ENCODE measurements at regions not wholly inside any gene's neighbourhood (a gene's known extent, or its start where the extent isn't known, plus 50 kb on each side); places are given as distances from the start of the nearest gene placed in this dataset.

DNA sequence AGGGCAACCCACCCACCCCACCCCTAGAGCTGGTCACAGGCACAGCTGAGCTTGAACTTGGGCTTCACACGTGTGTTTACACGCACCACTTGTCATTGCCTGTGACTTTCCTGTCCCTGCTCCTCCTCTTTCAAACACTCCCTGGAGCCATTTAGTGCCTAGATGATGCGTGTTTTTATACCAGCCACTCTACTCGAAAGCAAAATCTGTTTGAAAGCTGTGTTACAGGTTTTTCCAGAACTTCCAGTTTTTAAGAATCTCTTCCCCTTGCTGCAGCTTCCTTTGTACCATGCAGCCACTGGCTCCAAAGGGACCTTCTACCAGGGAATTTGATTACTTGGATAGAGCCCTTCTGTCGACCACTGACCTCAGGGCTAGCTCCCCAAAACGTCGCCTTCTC is 78.8 kb upstream of the SPRY4 start:
- TF ChIP-seq JUNB (IDR thresholded peaks at IDR 0.05; ENCODE audit: unreplicated experiment) (no peak), POLR2AphosphoS5 (IDR thresholded peaks at IDR 0.05; ENCODE audit: low read depth) (no peak), EZH2 (IDR thresholded peaks at IDR 0.05; ENCODE audit: low read depth, unreplicated experiment) (no peak), EZH2phosphoT487 (IDR thresholded peaks at IDR 0.05; ENCODE audit: unreplicated experiment) (no peak), ZNF114 (CRISPR knock-in tag; IDR thresholded peaks at IDR 0.05) (no peak), ZNF331 (CRISPR knock-in tag; IDR thresholded peaks at IDR 0.05; ENCODE audit: low read depth) (no peak), CREB1 (CRISPR knock-in tag; IDR thresholded peaks at IDR 0.05; ENCODE audit: low read depth) (no peak), NANOG (IDR thresholded peaks at IDR 0.05; ENCODE audit: borderline replicate concordance) (no peak), STAT1 (IDR thresholded peaks at IDR 0.05; ENCODE audit: unreplicated experiment) (no peak)
- TF ChIP-seq, protein P1, sequence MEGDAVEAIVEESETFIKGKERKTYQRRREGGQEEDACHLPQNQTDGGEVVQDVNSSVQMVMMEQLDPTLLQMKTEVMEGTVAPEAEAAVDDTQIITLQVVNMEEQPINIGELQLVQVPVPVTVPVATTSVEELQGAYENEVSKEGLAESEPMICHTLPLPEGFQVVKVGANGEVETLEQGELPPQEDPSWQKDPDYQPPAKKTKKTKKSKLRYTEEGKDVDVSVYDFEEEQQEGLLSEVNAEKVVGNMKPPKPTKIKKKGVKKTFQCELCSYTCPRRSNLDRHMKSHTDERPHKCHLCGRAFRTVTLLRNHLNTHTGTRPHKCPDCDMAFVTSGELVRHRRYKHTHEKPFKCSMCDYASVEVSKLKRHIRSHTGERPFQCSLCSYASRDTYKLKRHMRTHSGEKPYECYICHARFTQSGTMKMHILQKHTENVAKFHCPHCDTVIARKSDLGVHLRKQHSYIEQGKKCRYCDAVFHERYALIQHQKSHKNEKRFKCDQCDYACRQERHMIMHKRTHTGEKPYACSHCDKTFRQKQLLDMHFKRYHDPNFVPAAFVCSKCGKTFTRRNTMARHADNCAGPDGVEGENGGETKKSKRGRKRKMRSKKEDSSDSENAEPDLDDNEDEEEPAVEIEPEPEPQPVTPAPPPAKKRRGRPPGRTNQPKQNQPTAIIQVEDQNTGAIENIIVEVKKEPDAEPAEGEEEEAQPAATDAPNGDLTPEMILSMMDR (conservative IDR thresholded peaks at IDR 0.05; ENCODE audit: low read depth in 2 of 2) = no peak
- TF ChIP-seq, protein P2, sequence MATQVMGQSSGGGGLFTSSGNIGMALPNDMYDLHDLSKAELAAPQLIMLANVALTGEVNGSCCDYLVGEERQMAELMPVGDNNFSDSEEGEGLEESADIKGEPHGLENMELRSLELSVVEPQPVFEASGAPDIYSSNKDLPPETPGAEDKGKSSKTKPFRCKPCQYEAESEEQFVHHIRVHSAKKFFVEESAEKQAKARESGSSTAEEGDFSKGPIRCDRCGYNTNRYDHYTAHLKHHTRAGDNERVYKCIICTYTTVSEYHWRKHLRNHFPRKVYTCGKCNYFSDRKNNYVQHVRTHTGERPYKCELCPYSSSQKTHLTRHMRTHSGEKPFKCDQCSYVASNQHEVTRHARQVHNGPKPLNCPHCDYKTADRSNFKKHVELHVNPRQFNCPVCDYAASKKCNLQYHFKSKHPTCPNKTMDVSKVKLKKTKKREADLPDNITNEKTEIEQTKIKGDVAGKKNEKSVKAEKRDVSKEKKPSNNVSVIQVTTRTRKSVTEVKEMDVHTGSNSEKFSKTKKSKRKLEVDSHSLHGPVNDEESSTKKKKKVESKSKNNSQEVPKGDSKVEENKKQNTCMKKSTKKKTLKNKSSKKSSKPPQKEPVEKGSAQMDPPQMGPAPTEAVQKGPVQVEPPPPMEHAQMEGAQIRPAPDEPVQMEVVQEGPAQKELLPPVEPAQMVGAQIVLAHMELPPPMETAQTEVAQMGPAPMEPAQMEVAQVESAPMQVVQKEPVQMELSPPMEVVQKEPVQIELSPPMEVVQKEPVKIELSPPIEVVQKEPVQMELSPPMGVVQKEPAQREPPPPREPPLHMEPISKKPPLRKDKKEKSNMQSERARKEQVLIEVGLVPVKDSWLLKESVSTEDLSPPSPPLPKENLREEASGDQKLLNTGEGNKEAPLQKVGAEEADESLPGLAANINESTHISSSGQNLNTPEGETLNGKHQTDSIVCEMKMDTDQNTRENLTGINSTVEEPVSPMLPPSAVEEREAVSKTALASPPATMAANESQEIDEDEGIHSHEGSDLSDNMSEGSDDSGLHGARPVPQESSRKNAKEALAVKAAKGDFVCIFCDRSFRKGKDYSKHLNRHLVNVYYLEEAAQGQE (IDR thresholded peaks at IDR 0.05; ENCODE audit: unreplicated experiment) = no peak
- TF ChIP-seq, protein P3, sequence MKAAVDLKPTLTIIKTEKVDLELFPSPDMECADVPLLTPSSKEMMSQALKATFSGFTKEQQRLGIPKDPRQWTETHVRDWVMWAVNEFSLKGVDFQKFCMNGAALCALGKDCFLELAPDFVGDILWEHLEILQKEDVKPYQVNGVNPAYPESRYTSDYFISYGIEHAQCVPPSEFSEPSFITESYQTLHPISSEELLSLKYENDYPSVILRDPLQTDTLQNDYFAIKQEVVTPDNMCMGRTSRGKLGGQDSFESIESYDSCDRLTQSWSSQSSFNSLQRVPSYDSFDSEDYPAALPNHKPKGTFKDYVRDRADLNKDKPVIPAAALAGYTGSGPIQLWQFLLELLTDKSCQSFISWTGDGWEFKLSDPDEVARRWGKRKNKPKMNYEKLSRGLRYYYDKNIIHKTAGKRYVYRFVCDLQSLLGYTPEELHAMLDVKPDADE (IDR thresholded peaks at IDR 0.05) = no peak
